DOHH2 (cell line): ENCODE measurements at regions not wholly inside any gene's neighbourhood (a gene's known extent, or its start where the extent isn't known, plus 50 kb on each side); places are given as distances from the start of the nearest gene placed in this dataset.

Experiments
- CTCF ChIP-seq: fragments of 200-600 bp; sonication (generic); IDR thresholded peaks from one replicate; pipeline ENCODE4 v1.5.1; 2014; ENCODE audit warnings: antibody characterized with exemption, mild to moderate bottlenecking, low read depth, low read length; ENCODE audit not compliant: poor library complexity, severe bottlenecking
- EZH2phosphoT487 ChIP-seq: fragments of 200-600 bp; sonication (generic); IDR thresholded peaks from 2 replicates; pipeline ENCODE4 v1.6.1; 2017; ENCODE audit warnings: borderline replicate concordance, mild to moderate bottlenecking, antibody characterized with exemption, low read length, moderate library complexity, mixed read lengths

DNA sequence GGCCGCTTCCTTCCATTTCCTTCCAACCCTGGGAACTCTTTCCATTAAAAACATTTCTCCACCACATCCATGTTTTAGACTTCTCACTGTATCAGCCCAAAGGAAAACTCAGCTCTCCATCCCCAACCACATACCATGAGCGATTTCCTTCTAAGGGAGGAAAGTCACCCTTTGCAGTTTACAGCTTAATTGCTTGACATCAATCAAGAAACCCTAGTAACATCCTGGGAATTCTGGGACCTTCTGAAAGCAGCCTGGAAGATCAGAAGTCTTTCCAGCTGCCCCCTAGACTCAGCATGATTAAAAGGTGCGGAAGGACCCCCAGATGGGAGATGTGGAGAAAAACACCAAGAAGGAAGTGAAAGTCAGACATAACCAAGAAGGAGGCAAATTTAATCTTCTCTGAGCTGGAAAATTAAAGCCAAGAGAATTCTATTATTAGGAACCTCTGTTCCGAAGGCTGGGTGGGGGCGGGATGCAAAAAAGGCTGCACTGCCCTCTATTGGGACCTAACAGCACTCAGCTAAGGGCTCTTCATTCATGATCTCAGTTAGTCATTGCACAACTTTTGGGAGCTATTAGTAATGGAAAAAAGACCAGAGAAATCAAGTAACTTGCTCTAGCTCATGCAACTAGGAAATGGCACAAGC lies 73.3 kb upstream of the PLXNC1 start:
- TF ChIP-seq CTCF (peak; percentile 32), EZH2phosphoT487 (no peak)
